ENCODE measurements at regions not wholly inside any gene's neighbourhood (a gene's known extent, or its start where the extent isn't known, plus 50 kb on each side); places are given as distances from the start of the nearest gene placed in this dataset.

GRCh38 chr2:67712484-67712883 lies 315.4 kb downstream of the ETAA1 start:
- no peak for TF ChIP-seq CTCF (IDR thresholded peaks at IDR 0.05)
- no peak for TF ChIP-seq CBX8 (IDR thresholded peaks at IDR 0.05)
- no peak for TF ChIP-seq EP300 (IDR thresholded peaks at IDR 0.05)
